Adrenal gland (tissue), 9 donors: ENCODE measurements at regions not wholly inside any gene's neighbourhood (a gene's known extent, or its start where the extent isn't known, plus 50 kb on each side); places are given as distances from the start of the nearest gene placed in this dataset.

Experiments used
- DNase-seq, 7 donors: peaks; one replicate each; pipeline ENCODE4 v3.0.0-alpha.2; 2019 to 2020
- H3K27ac ChIP-seq, 5 donors: fragments of 200-600 bp; sonication (generic) in 4 of 5; 1 replicate in 3 of 5; 2 replicates in 2 of 5; pipeline versions ENCODE4 v1.5.1 to v1.8.0; 2016 to 2020; ENCODE audit warnings: mild to moderate bottlenecking in 1 of 5
- H3K27me3 ChIP-seq: fragments of 200-600 bp; 2 replicates; pipeline ENCODE4 v1.8.0; 2021
- H3K36me3 ChIP-seq, 2 donors: fragments of 200-600 bp; replicated peaks in 1 of 2; 1 replicate in 1 of 2; 2 replicates in 1 of 2; pipeline versions ENCODE4 v1.5.1 to v1.8.0; 2018 to 2022
- H3K4me1 ChIP-seq, 2 donors: fragments of 200-600 bp; replicated peaks in 1 of 2; 1 replicate in 1 of 2; 2 replicates in 1 of 2; pipeline versions ENCODE4 v1.5.1 to v1.8.0; 2018 to 2021
- H3K4me3 ChIP-seq, 4 donors: fragments of 200-600 bp; sonication (generic) in 3 of 4; one replicate each; pipeline ENCODE4 v1.5.1; 2016 to 2018
- H3K9me3 ChIP-seq, 3 donors: fragments of 200-600 bp; sonication (generic) in 1 of 3; replicated peaks in 1 of 3; 1 replicate in 2 of 3; 2 replicates in 1 of 3; pipeline versions ENCODE4 v1.5.1 to v1.8.0; 2016 to 2021
- POLR2A ChIP-seq, 2 donors: fragments of 450-650 bp; IDR thresholded peaks; one replicate each; pipeline ENCODE4 v1.6.1; 2017; ENCODE audit warnings: antibody characterized with exemption in 2 of 2, mild to moderate bottlenecking in 2 of 2, moderate library complexity in 1 of 2
- WGBS, 4 donors: extraction: QIAGEN DNeasy Blood & Tissue Kit in 2 of 4; methylation state at CpG; one replicate each; pipeline versions ENCODE4 v1.1.5 to v1.1.7; 2013 to 2017; 5-methylcytosine and 5-hydroxymethylcytosine counted together
- intact Hi-C, 2 donors: fragments of 100-400 bp; cut with DNase I; formaldehyde crosslinking; loops; one replicate each; pipeline versions ENCODE4 v1.14.1 to v1.15.0; 2022 to 2023
- TF ChIP-seq, protein P1 (sequence below), 6 experiments: fragments of 450-650 bp in 4 of 6; fragments of 200-600 bp in 2 of 6; sonication (generic) in 1 of 6; IDR thresholded peaks; 1 replicate in 5 of 6; 2 replicates in 1 of 6; pipeline versions ENCODE4 v1.5.1 to v1.8.0; 2016 to 2021; ENCODE audit warnings: antibody characterized with exemption in 6 of 6, mild to moderate bottlenecking in 2 of 6, moderate library complexity in 1 of 6
- donor health status: healthy with polysubstance abuse.
- donor health status: Bipolar disorder and iron deficiency.
- donor health status: DM: yes; HTN: yes; CAD: no.
- donor health status: DM: no; HTN: no; CAD: no.
- donor health status: DM: no; HTN: no; CAD: no.

- intact Hi-C loops: no loop called here
- no peak overlapping the region for H3K27ac ChIP-seq
- no peaks in the 10 kb centered on the region for H3K27me3 ChIP-seq
- no peaks in the 10 kb centered on the region for H3K9me3 ChIP-seq
- DNase-seq: no peak
- WGBS, 4 donors: 89 to 96% (median 91%) methylated on average over 5 of the region's 5 CpGs
- H3K4me1 ChIP-seq: no peaks in the 10 kb centered on the region
- H3K4me3 ChIP-seq: no peak overlapping the region
- TF ChIP-seq, protein P1, sequence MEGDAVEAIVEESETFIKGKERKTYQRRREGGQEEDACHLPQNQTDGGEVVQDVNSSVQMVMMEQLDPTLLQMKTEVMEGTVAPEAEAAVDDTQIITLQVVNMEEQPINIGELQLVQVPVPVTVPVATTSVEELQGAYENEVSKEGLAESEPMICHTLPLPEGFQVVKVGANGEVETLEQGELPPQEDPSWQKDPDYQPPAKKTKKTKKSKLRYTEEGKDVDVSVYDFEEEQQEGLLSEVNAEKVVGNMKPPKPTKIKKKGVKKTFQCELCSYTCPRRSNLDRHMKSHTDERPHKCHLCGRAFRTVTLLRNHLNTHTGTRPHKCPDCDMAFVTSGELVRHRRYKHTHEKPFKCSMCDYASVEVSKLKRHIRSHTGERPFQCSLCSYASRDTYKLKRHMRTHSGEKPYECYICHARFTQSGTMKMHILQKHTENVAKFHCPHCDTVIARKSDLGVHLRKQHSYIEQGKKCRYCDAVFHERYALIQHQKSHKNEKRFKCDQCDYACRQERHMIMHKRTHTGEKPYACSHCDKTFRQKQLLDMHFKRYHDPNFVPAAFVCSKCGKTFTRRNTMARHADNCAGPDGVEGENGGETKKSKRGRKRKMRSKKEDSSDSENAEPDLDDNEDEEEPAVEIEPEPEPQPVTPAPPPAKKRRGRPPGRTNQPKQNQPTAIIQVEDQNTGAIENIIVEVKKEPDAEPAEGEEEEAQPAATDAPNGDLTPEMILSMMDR (IDR thresholded peaks at IDR 0.05): no peak
- TF ChIP-seq POLR2A (IDR thresholded peaks at IDR 0.05): no peak
- H3K36me3 ChIP-seq: no peaks in the 10 kb centered on the region
Observed at GRCh38 chr20:47861116-47861515, 75.8 kb upstream of the SULF2 start.

DNA sequence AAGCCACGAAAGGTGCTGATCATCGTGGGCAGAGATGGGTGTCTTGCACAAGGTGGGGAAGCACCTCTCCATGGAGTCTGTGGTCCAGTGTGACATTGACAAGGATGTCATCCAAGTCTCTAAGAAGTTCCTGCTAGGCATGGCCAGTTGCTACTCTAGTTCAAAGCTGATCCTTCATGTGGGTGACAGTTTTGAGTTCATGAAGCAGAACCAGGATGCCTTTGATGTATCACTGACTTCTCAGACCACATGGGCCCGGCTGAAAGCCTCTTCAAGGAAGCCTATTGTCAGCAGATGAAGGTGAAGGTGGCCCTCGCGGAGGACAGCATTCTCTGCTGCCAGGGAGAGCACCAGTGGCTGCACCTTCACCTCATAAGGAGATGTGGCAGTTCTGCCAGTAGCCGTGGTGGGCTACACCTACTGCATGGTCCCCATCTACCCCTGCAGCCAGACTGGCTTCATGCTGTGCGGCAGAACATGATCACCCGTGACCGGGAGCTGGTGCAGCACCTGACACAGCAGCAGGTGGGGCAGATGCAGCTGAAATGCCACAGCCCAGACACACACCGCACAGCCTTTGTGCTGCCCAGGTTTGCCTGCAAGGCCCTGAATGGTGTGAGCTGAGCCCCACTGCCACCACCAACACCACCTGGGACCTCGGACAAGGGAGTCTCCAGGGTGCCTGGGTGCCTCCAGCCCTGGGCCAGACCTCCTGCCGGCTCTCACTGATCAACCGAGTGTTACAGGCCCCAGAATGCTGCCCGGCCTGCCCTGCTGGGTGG, 75.0 kb upstream of the SULF2 start:
- no peaks in the 10 kb centered on the region for H3K27me3 ChIP-seq
- H3K9me3 ChIP-seq: no peaks in the 10 kb centered on the region
- no peak for DNase-seq
- no peak overlapping the region for H3K4me3 ChIP-seq
- no peaks in the 10 kb centered on the region for H3K36me3 ChIP-seq
- 83 to 90% (median 86%) methylated on average over 9 to 14 of the region's 14 CpGs for WGBS, 4 donors
- TF ChIP-seq, protein P1 (IDR thresholded peaks at IDR 0.05): no peak
- no peak for TF ChIP-seq POLR2A (IDR thresholded peaks at IDR 0.05)
- intact Hi-C loops: no loop called here
- no peaks in the 10 kb centered on the region for H3K4me1 ChIP-seq
- H3K27ac ChIP-seq: no peak overlapping the region

DNA sequence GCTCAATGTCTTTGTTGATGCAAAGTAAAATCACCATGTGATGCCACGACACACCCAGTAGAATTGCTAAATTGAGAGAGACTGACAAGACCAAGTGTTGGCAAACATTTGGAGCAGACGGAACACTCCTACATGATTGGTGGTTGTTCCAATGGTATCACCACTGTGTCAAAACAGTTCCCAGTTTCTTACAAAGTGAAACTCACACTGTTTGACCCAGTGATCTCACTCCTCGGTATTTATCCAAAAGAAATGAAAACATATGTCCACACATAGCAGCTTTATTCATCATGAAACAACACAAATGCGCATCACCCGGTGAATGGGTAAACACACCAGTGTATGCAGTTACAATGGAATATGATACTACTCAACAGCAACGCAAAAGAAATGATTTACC, 74.0 kb upstream of the SULF2 start:
- intact Hi-C loops: no loop called here

GRCh38 chr20:47857569-47858464, 72.5 kb upstream of the SULF2 start:
- no peak overlapping the region for H3K27ac ChIP-seq
- H3K4me1 ChIP-seq: no peaks in the 10 kb centered on the region
- intact Hi-C loops: no loop called here
- TF ChIP-seq POLR2A (IDR thresholded peaks at IDR 0.05): no peak
- TF ChIP-seq, protein P1 (IDR thresholded peaks at IDR 0.05): no peak
- 62 to 78% (median 66%) methylated on average over 17 of the region's 17 CpGs for WGBS, 4 donors
- H3K4me3 ChIP-seq: no peak overlapping the region
- no peaks in the 10 kb centered on the region for H3K27me3 ChIP-seq
- no peak for DNase-seq
- no peaks in the 10 kb centered on the region for H3K36me3 ChIP-seq
- H3K9me3 ChIP-seq: no peaks in the 10 kb centered on the region

More for the DNA sequence above, 74.0 kb upstream of the SULF2 start:
- Histone ChIP-seq H3K9me3 (no peaks in the 10 kb centered on the region), H3K27me3 (no peaks in the 10 kb centered on the region), H3K4me3 (no peak overlapping the region), H3K27ac (no peak overlapping the region), H3K4me1 (no peaks in the 10 kb centered on the region), H3K36me3 (no peaks in the 10 kb centered on the region)
- 85 to 97% (median 90%) methylated on average over 6 of the region's 6 CpGs for WGBS, 4 donors
- no peak for DNase-seq
- TF ChIP-seq POLR2A (IDR thresholded peaks at IDR 0.05): no peak
- TF ChIP-seq, protein P1 (IDR thresholded peaks at IDR 0.05): no peak
